NCI-H748 (cell line): ENCODE measurements at regions not wholly inside any gene's neighbourhood (a gene's known extent, or its start where the extent isn't known, plus 50 kb on each side); places are given as distances from the start of the nearest gene placed in this dataset.

Experiments
- DNase-seq: peaks from one replicate; lab custom pipeline; 2025; ENCODE audit not compliant: unreplicated experiment; lab: John Stamatoyannopoulos, UW

DNA sequence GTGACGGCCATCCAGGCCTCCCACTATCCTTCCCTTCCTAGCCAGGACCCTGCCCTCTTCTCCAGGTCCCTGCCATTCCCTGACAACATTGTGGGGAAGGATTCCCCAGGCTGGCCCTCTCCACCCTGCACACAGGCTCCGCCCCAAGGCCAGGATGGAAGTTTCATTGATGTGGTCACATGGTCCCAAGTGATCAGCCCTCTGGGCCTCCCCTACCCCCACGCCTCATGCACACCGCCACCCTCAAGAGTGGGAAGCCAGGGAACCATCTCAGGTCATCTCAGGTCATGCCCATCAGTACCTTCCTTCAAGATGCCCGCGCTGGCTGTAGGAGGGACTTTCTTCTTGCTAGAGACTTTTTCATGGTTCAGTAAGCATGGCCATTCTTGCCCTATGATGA, 514.8 kb upstream of the RAB6C start:
- no peak for DNase-seq

DNA sequence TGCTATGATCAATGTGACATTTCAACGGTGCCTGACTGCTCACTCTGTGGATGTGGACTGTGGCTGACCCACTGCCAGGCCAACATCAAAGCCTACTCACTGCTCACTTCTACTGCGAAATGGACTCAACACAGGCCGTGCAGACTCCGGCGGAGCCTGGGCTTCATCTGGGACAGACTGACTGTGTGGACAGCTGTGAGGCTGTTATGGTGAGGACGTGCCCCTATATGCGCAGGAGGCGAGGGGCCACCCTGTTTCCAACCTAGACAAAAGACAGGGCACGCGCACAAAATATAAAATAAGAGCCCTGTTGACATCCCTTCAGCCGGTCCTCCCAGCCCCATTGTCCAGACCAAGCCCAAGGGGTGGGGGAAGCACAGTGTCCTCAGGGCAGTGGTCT, 514.4 kb upstream of the RAB6C start:
- DNase-seq: no peak

DNA sequence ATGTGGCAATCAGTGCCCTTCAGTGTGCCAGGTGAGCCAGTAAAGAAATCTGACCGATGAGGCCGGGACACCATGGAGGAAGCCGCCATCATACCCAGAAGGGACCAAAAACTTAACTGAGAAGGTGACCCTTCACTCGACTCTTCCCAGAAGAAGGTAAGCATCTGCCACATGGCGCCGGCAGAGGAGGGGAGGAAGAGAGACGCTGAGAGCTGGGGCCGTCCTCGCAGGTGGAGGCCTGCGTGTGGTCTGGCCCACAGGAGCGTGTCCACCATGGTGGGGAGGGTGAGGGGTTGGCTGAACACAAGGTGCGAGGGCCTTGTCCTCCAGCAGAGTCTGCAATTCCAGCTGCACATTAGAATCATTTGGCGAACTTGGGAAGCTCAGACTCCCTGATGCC, 513.1 kb upstream of the RAB6C start:
- no peak for DNase-seq

DNA sequence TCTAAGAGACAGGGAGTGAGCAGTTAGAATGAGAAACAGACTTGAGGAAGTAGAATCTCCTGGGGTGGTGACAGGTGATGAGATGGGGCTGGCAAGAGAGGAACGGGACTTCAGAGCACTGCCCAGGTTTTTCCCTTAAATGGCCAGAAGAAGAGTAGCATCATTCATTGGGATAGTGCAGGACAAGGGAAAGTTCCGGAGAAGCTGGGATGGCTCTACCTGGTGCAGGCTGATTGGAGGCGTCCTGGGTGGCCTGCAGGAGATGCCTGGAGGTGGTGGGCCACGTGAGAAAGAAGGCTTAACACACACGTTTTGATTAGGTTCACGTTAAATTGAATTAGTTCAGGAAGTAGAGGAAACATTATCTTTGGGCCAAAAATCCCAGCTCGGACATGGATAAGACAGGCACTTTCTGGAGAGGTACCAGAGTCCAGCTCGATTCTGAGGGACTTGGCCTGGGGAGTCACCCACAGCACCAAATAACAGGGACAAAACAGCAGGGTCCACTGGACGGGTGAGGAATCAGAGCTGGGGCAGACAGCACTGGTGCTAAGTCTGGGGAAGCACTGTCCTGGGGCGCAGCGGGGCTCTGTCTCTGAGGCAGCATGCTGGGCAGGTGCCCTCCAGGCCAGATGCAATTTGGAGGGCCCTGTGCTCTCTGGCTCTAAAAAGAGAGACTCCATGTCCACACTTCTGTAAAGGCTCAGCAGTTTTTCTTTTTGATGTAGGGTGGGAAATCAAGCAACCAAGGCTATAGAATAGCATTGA, 512.3 kb upstream of the RAB6C start:
- DNase-seq: no peak

DNA sequence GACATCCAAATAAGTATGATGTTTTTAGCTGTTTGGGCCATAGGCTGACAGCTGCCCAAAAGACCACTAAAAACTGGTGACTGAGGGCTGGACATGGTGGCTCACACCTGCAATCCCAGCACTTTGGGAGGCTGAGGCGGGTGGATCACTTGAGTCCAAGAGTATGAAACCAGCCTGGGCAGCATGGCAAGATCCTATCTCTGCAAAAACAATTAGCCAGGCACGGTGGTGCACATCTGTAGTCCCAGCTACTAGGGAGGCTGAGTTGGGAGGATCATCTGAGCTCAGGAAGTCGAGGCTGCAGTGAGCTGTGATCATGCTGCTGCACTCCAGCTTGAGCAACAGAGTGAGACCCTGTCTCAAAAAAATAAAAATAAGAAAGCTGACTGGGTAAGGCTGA, 511.5 kb upstream of the RAB6C start:
- no peak for DNase-seq

DNA sequence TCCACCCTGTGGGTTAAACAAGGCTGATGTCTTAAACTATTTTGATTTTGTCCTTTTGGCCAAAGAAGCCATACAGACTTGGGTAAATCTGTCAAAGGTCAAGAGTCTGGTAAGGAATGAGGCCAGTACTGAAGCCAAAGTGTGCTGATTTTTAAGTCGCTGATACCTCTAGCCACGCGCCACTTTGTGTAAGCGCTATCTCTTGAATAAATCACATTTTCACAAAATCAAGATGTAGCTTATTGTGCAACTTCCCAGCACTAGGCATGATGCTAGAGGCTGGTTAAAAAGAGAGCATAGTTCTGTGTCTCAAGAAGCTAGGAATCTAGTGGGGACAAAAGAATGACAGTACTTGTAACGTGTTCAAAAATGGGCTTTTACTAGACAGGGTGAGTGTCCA, 510.6 kb upstream of the RAB6C start:
- no peak for DNase-seq

DNA sequence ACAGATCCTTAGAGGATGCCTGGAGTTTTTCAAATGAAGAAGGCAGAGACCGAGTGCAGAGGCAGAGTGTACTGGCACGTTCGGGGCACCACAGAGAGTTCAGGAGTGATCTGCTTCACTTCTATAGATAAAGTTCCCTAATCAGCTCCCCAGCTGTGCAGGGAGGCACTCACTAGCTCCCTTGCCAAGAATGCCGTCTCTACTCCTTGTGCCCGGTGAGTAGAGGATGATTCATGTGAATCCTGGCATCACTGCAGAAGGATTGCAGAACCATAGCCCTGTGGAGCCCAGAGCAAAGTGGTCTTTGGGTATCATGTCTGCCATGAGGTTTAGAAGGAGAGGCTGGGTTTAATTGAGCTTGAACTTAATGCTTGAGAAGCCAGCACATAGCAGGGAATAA, 510.1 kb upstream of the RAB6C start:
- DNase-seq: no peak

DNA sequence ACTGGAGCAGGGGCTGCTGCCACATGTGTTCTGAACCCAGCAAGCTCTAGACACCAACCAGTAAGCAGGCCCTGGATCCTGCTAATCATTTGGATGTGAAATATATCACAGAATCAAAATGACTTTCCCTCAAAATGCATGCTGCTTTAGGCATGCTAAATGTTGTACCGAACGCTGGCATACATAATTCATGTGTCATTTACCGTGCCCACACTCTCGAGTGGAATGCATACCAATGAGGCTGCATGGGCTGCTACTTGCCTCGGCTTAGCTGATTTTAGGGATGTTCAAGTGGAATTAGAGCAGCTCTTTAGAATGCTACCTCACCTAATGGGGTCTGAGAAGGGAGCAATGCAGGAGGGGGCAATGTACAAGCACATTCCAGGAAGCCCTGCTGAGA, 509.6 kb upstream of the RAB6C start:
- DNase-seq: no peak

DNA sequence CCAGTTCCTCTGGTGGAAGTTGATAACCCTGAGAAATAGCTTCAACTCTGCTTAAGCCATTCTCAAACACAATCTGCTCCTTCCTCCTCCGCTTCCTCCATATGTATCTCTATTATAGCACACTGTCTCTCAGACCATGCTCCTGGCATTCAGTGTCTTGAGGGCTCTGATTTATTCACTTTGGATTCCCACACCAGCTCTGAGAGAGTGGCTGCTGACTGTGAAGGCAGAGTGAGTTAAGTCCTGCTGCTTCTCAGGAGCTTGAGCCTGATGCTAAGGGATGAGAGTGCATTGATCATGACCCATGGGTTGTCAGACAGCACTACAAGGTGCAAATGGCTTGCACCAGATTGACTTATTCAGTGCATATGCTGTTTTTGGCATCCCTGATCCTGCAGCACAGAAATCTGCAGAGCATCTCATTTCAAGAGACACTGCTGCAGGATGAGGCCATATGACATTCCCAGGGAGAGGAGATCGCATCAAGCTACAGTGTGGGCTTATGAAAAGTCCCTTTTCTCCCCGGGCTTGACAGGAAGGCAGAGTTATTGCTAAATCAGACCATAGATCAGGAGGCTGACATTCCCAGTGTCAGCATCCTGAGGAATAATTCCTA, 500.5 kb upstream of the RAB6C start:
- DNase-seq: no peak

DNA sequence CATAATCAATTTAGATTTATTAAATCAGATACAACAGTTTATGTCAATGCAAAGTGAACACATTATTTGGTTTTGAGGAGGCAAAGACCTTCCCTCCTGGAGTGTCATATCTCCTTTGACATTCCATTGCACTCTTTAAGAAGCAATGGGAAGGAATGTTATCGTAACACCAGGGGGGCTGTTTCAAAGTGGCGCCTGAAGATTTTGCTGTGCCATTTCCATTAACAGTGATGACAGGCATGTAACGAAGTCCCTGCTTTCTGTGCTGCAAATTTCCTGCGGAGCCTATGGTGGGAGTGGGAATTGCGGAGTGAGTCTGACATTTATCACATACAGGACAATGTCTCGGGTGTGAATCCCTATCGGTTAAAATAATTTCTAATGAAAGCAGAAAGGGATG, 499.6 kb upstream of the RAB6C start:
- no peak for DNase-seq

DNA sequence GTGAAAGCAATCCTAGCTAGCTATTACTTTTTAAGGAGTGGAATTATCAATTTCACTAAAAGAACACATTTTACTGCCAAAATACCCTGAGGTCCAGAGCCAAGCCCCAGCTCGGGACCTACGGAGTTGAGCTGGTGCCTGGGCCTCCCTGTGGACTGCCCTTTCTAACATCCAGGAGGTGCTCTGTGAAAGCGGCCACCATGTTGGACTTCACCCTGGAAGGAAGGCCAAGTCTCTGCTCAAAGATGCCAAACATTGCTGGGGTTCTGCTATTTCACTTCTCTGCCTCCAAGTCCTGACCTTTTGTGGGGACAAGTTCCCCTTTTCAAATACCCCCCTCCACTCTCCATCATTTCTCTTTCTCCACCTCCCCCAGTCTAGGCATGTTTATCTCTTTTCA, 498.7 kb upstream of the RAB6C start:
- DNase-seq: no peak

DNA sequence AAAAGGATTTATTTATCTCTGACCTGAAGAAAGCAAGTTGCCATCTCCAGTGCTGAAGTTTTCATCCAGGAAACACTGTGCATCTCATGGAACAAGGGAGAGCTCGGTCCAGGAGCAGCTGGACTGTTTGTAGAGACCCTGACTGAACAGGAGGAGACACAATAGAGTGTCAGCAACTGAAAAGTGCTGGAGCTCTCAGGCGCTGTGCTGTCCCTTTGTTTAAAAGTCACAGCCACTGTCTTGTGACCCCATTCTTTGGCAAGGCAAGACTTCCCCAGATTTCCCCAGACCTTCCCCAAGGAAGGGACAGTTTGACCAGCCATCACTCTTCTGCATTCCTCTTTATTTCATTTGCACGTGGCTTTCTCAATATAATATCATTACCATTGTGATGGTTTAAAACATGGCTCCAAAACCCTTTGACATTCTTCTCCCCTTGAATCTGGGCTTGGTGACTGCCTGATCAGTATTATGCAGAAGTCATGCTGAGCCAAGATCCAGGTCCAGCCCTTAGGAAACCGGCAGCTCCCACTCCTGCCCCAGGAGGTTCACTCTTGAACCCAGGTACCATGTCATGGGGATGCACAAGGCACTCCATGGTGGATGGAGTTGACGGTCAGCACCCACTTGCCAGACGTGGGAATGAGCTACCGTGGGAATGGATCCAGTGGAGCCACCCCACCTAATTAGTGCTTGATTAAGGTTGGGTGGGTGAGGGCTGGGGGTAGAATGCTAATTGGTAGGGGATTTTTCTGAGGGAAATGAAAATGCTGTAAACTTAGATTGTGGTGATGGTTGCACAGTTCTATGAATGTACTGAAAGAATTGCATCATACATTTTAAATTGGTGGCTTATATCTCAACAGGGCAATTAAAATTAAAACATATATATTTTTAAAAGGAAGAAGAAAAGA, 497.9 kb upstream of the RAB6C start:
- DNase-seq: no peak

DNA sequence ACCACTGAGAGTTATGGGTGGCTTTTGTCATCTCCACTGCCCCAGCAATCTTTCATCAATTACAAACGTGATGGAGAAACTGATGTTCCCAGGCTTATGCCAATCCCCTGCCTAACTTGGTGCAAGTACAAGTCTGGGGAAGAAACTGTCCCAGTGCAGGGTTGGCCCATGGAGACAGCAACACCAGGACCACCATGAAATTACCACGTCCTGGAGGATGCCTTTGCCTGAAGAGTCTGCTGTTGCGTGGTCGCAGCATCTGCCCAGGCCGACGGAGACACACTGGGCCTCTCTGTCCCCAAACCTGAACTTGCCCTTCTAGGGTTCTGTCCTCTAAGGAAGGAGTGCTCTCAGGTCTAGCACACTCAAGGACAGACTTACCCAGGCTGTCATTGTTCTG, 496.8 kb upstream of the RAB6C start:
- no peak for DNase-seq

DNA sequence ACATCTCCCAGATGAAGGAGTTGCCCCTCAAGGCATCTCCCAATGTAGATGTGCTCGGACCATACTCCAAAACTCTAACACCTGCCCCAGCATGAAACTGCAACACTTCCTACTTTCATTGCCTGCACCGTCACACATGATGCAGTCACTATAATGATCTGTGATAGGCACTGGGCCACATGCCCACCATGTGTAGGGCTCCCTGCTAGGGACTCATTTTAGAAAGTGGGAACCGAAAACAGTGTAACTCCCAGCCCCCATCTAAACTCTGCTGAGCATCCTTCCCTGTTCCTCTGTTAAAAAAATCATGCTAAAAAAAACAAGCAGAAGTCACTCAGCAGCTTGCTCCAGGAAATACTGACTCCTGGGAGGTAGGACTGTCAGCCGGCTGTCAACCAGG, 496.1 kb upstream of the RAB6C start:
- no peak for DNase-seq

DNA sequence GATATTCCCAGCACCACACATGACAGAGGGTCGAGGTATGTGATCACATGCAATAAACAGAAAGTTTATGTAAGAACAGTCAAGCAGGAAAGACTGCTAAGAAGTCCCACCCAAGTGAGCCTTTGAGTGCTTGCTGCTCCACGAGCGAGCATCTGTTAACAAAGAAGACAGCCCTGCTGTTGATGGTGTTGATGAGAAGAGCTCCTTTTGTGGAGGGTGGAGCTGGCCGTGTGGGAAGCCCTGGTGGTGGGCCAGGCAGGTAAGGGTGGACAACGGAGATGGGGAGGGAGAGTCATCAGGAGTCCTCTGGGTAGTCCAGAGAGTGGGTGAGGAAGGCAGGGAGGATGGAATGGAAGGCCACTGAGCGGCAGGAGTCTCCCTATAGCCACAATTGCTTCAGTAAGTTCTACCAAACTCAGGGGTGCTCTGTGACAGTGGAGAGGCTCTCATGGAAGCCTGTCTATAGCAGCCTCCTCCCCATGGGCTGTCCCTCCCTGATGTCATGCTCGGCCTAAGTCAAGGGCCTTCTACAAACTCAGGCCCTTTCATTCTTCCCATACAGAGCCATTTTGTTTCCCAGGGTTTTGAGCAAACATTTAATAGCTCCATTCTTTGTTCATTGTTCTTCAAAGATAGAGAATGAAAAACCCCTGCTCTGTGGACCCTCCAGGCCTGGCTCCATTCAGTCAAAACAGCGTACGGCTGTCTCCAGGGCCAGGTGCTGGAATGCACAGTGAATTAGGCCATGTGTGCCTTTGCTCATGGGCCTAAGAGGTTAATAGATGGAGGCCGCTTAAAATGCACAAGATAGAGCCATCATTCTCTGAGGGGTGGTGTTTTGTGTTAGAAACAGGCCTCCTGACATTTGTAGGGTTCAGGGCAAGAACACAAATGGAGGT, 494.2 kb upstream of the RAB6C start:
- no peak for DNase-seq

DNA sequence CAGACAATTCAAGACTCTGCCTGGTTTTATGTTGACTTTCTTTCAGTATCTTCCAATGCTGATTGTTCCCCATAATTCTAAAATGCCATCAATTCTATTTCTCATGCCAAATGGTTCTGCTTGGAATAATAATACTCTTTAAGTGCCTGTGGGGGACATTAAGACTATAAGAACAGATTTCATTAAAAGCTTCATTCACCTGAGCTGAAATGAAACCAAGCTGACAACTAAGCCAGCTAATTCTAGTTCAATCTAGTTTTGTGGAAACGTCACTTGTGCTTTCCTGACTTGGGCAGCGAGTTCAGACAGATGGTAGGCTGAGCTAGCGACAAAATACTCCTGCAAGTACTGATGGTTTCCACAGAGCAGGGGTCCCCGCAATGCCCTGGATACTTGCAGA, 491.1 kb upstream of the RAB6C start:
- DNase-seq: no peak

DNA sequence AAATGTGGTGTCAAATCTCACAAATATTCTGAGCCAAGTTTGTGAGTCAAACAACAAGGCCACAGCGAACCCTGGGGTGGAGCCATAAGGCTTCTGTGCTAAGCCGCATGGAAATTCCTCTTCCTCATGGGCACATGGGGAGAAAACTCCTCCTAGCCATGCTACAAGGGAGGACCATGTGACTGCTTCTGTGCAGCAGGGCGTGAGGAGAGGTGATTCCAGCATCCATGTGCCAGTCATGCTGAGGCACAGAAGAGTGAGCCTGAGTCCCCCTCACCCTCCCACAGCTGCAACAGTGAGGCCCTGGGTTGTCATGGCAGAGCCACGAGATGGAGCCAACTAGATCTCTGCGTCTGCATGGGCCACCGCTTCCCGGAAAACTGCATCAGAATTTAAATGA, 488.8 kb upstream of the RAB6C start:
- no peak for DNase-seq

DNA sequence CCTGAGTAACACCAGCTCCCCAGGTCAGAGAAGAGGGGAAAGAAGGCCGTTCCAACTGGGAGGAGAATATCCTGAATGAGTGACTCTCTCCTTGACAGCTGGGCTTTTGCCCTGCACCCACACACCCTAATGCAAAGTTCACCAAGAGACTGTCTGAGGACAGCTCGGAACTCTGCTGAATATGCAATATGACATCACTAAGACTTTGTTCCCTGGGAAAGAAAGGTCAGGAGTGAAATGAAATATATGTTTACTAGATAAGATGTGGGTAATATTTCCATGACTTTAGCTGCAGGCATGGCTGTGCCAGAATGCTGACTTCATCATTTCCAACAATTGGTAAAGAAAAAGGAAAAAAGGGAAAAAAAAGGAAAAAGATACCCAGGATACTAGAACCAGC, 488.2 kb upstream of the RAB6C start:
- no peak for DNase-seq

DNA sequence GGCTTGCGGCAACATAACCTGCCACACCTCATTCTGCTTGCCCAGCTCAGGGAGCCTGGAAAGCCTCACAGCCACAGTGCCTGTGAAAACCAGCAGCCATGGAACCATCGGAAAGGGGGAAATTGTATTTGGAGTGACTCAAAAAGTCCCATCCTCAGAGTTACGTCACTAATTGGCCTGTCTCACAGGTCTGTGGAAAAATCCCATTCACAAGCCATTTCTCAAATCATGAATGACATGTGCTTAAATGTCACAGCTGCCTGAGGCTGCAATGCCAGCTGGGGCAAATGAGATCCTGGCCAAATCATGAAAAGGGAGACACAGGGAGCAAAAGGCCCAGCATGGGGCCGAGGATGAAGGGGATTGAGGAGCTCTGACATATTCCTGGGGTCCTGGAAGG, 486.9 kb upstream of the RAB6C start:
- DNase-seq: no peak

DNA sequence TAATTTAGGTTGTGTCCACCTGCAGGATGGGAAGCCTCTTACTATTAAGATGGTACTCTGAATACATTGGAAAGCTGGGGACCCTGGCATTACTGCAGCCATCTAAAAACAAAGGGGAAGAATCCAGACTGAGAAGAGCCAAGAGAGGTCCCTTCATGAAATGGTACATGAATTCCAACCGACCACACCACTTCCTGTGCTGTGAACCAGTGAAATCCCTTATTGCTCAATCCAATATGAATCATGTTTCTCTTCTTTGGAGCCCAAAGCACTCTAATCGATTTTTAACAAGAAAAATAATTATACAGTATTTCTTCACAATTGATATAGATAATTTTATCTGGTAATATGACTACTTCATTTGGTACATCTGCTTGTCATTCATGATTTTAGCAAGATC, 479.7 kb upstream of the RAB6C start:
- DNase-seq: no peak

DNA sequence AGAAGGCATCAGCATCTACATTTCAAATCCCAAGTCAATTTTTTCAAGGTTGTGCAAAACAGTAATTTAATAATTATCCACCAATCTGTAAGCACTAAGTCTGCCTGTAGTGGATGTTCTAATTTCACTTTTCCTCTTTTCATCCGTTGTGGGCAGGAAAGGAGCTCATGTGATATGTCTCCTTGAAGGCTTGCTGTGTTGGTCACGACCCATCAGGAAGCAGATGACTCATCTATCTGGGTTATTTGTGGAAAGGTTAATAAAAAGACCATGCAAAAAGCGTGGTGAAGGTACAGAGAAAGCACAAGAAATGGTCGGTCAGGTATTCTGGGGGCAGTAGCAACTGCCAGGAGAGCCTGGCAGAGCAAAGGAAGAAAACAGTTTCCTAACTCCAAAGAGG, 476.7 kb upstream of the RAB6C start:
- DNase-seq: no peak
